Lower leg skin (tissue), 3 donors: ENCODE measurements at regions not wholly inside any gene's neighbourhood (a gene's known extent, or its start where the extent isn't known, plus 50 kb on each side); places are given as distances from the start of the nearest gene placed in this dataset.

Experiments
- POLR2A ChIP-seq, 2 donors: fragments of 450-650 bp; IDR thresholded peaks; one replicate each; pipeline ENCODE4 v1.6.1; 2016 to 2017; ENCODE audit warnings: antibody characterized with exemption in 2 of 2, mild to moderate bottlenecking in 1 of 2, moderate library complexity in 1 of 2
- TF ChIP-seq, protein P1 (sequence below), 3 donors: fragments of 450-650 bp; IDR thresholded peaks; one replicate each; pipeline ENCODE4 v1.5.1; 2016; ENCODE audit warnings: antibody characterized with exemption in 3 of 3, mild to moderate bottlenecking in 3 of 3, moderate library complexity in 2 of 3

DNA sequence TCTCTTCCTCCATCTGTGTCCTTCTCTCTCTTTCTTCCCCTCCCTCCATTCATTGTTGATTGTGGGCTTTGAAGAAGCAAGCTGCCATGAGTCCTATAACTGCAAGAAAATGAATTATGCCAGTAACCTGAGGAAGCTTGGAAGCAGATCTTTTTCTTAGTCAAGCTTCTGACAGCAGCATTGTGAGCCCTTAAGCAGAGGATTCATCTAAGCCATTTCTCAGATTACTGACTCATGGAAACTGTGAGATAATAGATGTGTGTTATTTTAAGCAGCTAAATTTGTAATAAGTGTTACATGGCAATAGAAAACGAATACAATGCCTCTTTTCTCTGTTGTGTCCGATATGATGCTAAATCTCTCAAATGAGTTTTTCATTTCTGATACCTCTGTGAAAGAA is 1109.7 kb downstream of the CDH11 start:
- TF ChIP-seq, protein P1, sequence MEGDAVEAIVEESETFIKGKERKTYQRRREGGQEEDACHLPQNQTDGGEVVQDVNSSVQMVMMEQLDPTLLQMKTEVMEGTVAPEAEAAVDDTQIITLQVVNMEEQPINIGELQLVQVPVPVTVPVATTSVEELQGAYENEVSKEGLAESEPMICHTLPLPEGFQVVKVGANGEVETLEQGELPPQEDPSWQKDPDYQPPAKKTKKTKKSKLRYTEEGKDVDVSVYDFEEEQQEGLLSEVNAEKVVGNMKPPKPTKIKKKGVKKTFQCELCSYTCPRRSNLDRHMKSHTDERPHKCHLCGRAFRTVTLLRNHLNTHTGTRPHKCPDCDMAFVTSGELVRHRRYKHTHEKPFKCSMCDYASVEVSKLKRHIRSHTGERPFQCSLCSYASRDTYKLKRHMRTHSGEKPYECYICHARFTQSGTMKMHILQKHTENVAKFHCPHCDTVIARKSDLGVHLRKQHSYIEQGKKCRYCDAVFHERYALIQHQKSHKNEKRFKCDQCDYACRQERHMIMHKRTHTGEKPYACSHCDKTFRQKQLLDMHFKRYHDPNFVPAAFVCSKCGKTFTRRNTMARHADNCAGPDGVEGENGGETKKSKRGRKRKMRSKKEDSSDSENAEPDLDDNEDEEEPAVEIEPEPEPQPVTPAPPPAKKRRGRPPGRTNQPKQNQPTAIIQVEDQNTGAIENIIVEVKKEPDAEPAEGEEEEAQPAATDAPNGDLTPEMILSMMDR (IDR thresholded peaks at IDR 0.05) = no peak
- TF ChIP-seq POLR2A (IDR thresholded peaks at IDR 0.05) = no peak
